ENCODE measurements at regions not wholly inside any gene's neighbourhood (a gene's known extent, or its start where the extent isn't known, plus 50 kb on each side); places are given as distances from the start of the nearest gene placed in this dataset.

GRCh38 chr1:232144696-232145230 lies 485.2 kb downstream of the SIPA1L2 start:
- no peaks in the 10 kb centered on the region for H3K79me2 ChIP-seq (ENCODE audit: control insufficient read depth, insufficient read depth, low read length)
- no peak for TF ChIP-seq FOS (IDR thresholded peaks at IDR 0.05; ENCODE audit: borderline replicate concordance, insufficient read depth, low read length)
- no peak for TF ChIP-seq MYC (IDR thresholded peaks at IDR 0.05; ENCODE audit: low read depth, low read length)
- no peak for TF ChIP-seq EZH2 (IDR thresholded peaks at IDR 0.05; ENCODE audit: borderline replicate concordance, low read depth, low read length, severe bottlenecking)
- TF ChIP-seq POLR2A (IDR thresholded peaks at IDR 0.05; ENCODE audit: low read depth, low read length), result no peak
- TF ChIP-seq CTCF (IDR thresholded peaks at IDR 0.05; ENCODE audit: extremely low read depth in 1 of 2, insufficient read depth in 1 of 2, low read depth in 1 of 2, low read length in 2 of 2), result no peak
- TF ChIP-seq GATA2 (IDR thresholded peaks at IDR 0.05; ENCODE audit: insufficient read depth, insufficient read length, low read depth, low read length), result no peak
- TF ChIP-seq JUN (IDR thresholded peaks at IDR 0.05; ENCODE audit: borderline replicate concordance, insufficient read depth, insufficient read length, low read depth), result no peak
- no peak for TF ChIP-seq MAX (IDR thresholded peaks at IDR 0.05; ENCODE audit: insufficient read depth, insufficient read length)
- no peak for TF ChIP-seq POLR2AphosphoS5 (IDR thresholded peaks at IDR 0.05; ENCODE audit: insufficient read depth, low read depth, low read length)
- H3K4me2 ChIP-seq (ENCODE audit: insufficient read depth, low read length), result no peak overlapping the region
- ChIA-PET CTCF (no interaction called here), POLR2A (no interaction called here)
- H4K20me1 ChIP-seq (replicated peaks; ENCODE audit: control insufficient read depth, extremely low read depth, insufficient read depth, low read length), result no peaks in the 10 kb centered on the region
- peaks cover 7% of the 10 kb centered on the region for H3K4me1 ChIP-seq (ENCODE audit: control insufficient read depth, extremely low read depth, insufficient read depth, low read length)
- H3K27me3 ChIP-seq (ENCODE audit: control insufficient read depth in 2 of 2, insufficient read depth in 2 of 2, low read length in 2 of 2), result no peaks in the 10 kb centered on the region
- H2AFZ ChIP-seq (ENCODE audit: low read depth, low read length), result no peak overlapping the region
- FAIRE-seq, result no peak
- DNase-seq (ENCODE audit: low read depth, low spot score), result no peak
- dilution Hi-C loops (cut with MboI; ENCODE audit: extremely low pct_ligation_motif_present, low sequenced_read_pairs), result no loop called here
- H3K9me1 ChIP-seq (replicated peaks; ENCODE audit: control insufficient read depth, extremely low read depth, insufficient read depth, low read length), result no peaks in the 10 kb centered on the region
- no peak overlapping the region for H3K4me3 ChIP-seq (replicated peaks in 1 of 3; ENCODE audit: insufficient read depth in 1 of 3, low read depth in 1 of 3, low read length in 3 of 3)
- no peak overlapping the region for H3K27ac ChIP-seq (ENCODE audit: insufficient read depth, low read depth, low read length)
- no TSS peak for BruUV-seq (replicated peaks)
- intact Hi-C loops (cut with micrococcal nuclease), result no loop called here
- H3K36me3 ChIP-seq (ENCODE audit: control insufficient read depth in 2 of 2, extremely low read depth in 1 of 2, insufficient read depth in 2 of 2, low read length in 2 of 2), result no peaks in the 10 kb centered on the region
- H3K9ac ChIP-seq (replicated peaks; ENCODE audit: extremely low read depth, insufficient read depth, low read length), result no peak overlapping the region
- H3K9me3 ChIP-seq (replicated peaks; ENCODE audit: control insufficient read depth, insufficient read depth, low read length), result no peaks in the 10 kb centered on the region

All from endothelial cell of umbilical vein (primary cell).